Type B pancreatic cell (in vitro differentiated cells): ENCODE measurements at regions not wholly inside any gene's neighbourhood (a gene's known extent, or its start where the extent isn't known, plus 50 kb on each side); places are given as distances from the start of the nearest gene placed in this dataset.
A peak's percentile ranks its signal among the peaks of the same experiment; 100 is the strongest.

Experiments used
- DNase-seq: peaks from one replicate; pipeline ENCODE4 v3.0.0; 2021; ENCODE audit warnings: mixed read lengths; ENCODE audit not compliant: unreplicated experiment; ENCODE audit errors: extremely low spot score
- H3K27ac Mint-ChIP-seq: 2 replicates; pipeline ENCODE4 v1.8.0; 2021; ENCODE audit warnings: mild to moderate bottlenecking, mixed read lengths
- H3K27me3 Mint-ChIP-seq: 2 replicates; pipeline ENCODE4 v1.8.0; 2021; ENCODE audit warnings: mixed read lengths
- H3K36me3 Mint-ChIP-seq: 2 replicates; pipeline ENCODE4 v1.8.0; 2021; ENCODE audit warnings: mixed read lengths
- H3K4me1 Mint-ChIP-seq: one replicate; pipeline ENCODE4 v1.8.0; 2021; ENCODE audit warnings: mixed read lengths; ENCODE audit not compliant: unreplicated experiment
- H3K4me3 Mint-ChIP-seq: 2 replicates; pipeline ENCODE4 v1.8.0; 2021; ENCODE audit warnings: mild to moderate bottlenecking, mixed read lengths
- H3K9me3 Mint-ChIP-seq: 2 replicates; pipeline ENCODE4 v1.8.0; 2021; ENCODE audit warnings: mixed read lengths
- TF ChIP-seq, protein P1 (sequence below): fragments of 200-600 bp; sonication (generic); conservative IDR thresholded peaks from 2 replicates; pipeline ENCODE4 v1.5.0; 2021; ENCODE audit warnings: antibody characterized with exemption, mild to moderate bottlenecking

DNA sequence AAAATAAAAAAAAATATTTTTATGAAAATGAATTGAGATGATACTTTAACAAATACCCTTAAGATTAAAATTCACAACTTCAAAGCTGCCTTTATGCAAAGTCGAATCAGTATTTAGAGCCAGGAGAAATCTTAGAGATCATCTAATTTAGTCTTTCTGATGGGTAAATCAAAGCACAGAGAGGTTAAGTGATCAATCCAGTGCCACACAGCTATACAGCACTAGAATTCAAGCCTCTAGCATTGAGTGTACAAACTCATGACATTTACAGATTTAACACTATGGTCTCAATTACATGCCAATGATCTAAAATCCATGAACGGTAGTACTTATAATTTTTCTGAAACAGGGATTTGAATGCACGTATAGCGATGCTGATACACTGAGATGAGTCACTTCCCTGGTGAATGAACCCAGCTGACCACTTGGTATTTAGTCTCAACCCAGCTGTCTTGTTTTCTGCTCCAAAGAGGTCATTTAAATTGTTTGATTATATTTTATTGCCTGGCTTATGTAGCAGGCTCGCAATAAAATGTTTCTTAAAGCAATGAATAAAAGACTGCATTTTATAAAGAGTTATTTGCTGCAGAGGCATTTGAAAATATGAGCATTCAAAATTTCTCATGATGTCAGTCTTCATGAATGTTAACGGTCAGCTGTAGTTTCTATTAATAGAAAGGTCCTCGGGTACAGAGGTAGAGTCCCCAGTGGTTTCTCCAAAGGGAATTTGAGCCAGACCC is 152.4 kb upstream of the PRICKLE1 start:
- peaks cover 29% of the 10 kb centered on the region for H3K4me1 Mint-ChIP-seq
- DNase-seq: no peak
- no peak overlapping the region for H3K4me3 Mint-ChIP-seq
- no peaks in the 10 kb centered on the region for H3K27me3 Mint-ChIP-seq
- peaks cover 4% of the 10 kb centered on the region for H3K36me3 Mint-ChIP-seq
- peaks cover 12% of the 10 kb centered on the region for H3K9me3 Mint-ChIP-seq
- TF ChIP-seq, protein P1, sequence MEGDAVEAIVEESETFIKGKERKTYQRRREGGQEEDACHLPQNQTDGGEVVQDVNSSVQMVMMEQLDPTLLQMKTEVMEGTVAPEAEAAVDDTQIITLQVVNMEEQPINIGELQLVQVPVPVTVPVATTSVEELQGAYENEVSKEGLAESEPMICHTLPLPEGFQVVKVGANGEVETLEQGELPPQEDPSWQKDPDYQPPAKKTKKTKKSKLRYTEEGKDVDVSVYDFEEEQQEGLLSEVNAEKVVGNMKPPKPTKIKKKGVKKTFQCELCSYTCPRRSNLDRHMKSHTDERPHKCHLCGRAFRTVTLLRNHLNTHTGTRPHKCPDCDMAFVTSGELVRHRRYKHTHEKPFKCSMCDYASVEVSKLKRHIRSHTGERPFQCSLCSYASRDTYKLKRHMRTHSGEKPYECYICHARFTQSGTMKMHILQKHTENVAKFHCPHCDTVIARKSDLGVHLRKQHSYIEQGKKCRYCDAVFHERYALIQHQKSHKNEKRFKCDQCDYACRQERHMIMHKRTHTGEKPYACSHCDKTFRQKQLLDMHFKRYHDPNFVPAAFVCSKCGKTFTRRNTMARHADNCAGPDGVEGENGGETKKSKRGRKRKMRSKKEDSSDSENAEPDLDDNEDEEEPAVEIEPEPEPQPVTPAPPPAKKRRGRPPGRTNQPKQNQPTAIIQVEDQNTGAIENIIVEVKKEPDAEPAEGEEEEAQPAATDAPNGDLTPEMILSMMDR: no peak
- no peak overlapping the region for H3K27ac Mint-ChIP-seq

DNA sequence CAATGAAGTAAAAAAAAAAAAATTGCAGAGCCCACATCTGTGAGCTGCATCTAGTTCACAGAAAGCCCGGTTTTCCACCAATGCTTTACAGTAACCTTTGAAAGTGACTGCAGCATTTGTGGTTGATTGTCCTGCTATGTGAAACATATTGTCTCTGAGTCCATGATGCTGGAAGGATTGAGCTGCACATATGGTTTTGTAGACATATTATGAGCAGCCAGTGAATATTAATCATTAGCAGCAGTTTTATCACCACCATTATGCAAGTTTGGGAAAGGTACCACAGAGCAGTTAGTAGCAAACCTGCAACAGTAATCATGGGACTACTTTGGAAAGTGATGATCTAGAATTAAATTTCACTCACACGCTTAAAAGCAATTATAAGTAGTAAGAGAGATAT is 151.5 kb upstream of the PRICKLE1 start:
- Mint-ChIP-seq H3K4me1 (peaks cover 33% of the 10 kb centered on the region), H3K27me3 (no peaks in the 10 kb centered on the region), H3K9me3 (peaks cover 8% of the 10 kb centered on the region), H3K4me3 (no peak overlapping the region), H3K36me3 (no peaks in the 10 kb centered on the region), H3K27ac (no peak overlapping the region)
- TF ChIP-seq, protein P1: no peak
- no peak for DNase-seq

DNA sequence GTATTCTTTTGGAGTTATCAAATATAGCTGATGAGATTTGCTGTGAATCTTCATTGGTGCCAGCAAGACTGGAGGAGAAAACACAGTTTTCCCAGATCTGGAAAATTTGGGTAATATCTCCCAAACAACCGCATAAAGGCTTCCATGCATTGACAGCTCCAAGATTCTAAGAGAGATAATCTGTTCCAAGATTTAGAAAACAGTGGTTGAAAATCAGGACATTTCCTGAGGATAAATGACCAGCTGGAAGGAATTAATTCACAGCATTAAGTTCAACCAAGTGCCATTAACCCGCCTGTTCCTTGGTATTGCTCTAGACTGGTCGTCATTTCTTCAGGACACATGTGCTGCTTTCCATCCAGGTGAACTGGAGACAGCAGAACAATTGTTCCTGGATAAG is 147.9 kb upstream of the PRICKLE1 start:
- TF ChIP-seq, protein P1: no peak
- Mint-ChIP-seq H3K4me3 (no peak overlapping the region), H3K9me3 (no peaks in the 10 kb centered on the region), H3K4me1 (peaks cover 18% of the 10 kb centered on the region), H3K27me3 (peaks cover 3% of the 10 kb centered on the region), H3K36me3 (no peaks in the 10 kb centered on the region), H3K27ac (no peak overlapping the region)
- DNase-seq: no peak

DNA sequence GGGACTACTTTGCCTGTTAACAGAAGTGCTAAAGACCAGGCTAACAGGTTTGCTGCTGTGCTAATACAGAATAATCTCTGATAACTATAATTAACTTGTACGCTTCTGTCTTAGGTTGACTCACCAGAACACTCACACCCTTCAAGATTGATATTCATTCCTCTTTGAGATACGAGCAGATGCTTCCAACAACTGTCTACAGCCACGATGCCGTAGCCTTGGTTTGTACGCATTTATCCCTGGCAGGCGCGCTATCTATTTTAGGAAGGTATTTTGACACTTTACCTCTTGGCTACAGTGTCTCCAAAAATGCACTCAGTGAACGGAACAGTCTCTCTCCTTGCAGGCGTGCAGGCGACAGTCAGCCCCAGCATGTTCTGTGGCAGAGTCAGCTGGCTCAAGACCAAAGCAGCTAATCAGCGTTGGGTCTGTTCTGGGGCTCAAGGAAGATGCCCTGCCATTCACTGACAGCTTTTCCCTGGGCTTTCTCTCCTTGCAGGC is 146.4 kb upstream of the PRICKLE1 start:
- Mint-ChIP-seq H3K27ac (peak overlapping the region; percentile 36), H3K27me3 (peaks cover 3% of the 10 kb centered on the region), H3K4me3 (peak overlapping the region; percentile 21), H3K9me3 (peaks cover 4% of the 10 kb centered on the region), H3K4me1 (peaks cover 17% of the 10 kb centered on the region), H3K36me3 (no peaks in the 10 kb centered on the region)
- DNase-seq: no peak
- TF ChIP-seq, protein P1: no peak

DNA sequence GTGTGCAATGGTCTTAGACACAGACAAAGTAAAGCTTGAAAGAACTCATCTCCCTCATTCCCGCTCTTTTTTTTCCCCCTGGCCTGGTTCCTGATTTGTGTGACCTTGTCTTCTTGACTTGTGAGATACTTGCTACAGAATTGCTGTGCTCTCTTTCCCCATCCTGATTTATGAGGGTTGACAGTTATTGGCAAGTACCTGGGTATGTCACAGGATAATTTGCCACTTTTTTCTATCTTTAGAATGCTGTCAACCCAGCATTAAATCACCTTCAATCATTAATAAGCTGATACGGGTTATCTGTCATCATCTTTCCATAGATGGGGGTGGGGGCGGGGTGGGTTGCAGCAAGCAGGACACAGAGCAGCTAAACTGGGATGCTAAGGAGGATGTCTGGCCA is 144.4 kb upstream of the PRICKLE1 start:
- no peak overlapping the region for H3K4me3 Mint-ChIP-seq
- TF ChIP-seq, protein P1: no peak
- no peak overlapping the region for H3K27ac Mint-ChIP-seq
- no peak for DNase-seq
- peaks cover 23% of the 10 kb centered on the region for H3K4me1 Mint-ChIP-seq
- no peaks in the 10 kb centered on the region for H3K36me3 Mint-ChIP-seq
- H3K27me3 Mint-ChIP-seq: peaks cover 3% of the 10 kb centered on the region
- peaks cover 10% of the 10 kb centered on the region for H3K9me3 Mint-ChIP-seq
